SK-N-SH (cell line): ENCODE measurements at regions not wholly inside any gene's neighbourhood (a gene's known extent, or its start where the extent isn't known, plus 50 kb on each side); places are given as distances from the start of the nearest gene placed in this dataset.

Source experiments
- CTCF ChIA-PET: fragments of 300-600, 350-600 bp; formaldehyde crosslinking; extraction: SDS; loops from one replicate; lab custom pipeline; 2021; lab: Yijun Ruan, JAX
- POLR2A ChIA-PET: fragments of 350-600 bp; sonication (Branson Sonifier 250); formaldehyde crosslinking; extraction: SDS; loops from one replicate; lab custom pipeline; 2020; ENCODE audit warnings: antibody characterized with exemption, inconsistent platforms; lab: Yijun Ruan, JAX
- DNase-seq: peaks from one replicate; pipeline ENCODE4 v3.0.0; 2012
- H2AFZ ChIP-seq: fragments of 200-600 bp; sonication (generic); 2 replicates; pipeline ENCODE4 v1.8.1; 2016; ENCODE audit warnings: antibody characterized with exemption, mild to moderate bottlenecking, low read depth
- H3F3A ChIP-seq: fragments of 200-600 bp; sonication (generic); replicated peaks from 2 replicates; pipeline ENCODE3; 2016; ENCODE audit warnings: antibody characterized with exemption, mild to moderate bottlenecking; ENCODE audit not compliant: insufficient read depth
- H3K27ac ChIP-seq, 2 experiments: fragments of 200-500 bp in 1 of 2; fragments of 200-600 bp in 1 of 2; sonication (Bioruptor generic) in 1 of 2; sonication (generic), shearing (Covaris generic) in 1 of 2; 2 replicates each; pipeline versions ENCODE4 v1.5.1 to v1.6.1; 2014 to 2016; ENCODE audit warnings: low read depth in 2 of 2, inconsistent platforms in 1 of 2, low read length in 1 of 2, mild to moderate bottlenecking in 1 of 2, mixed read lengths in 1 of 2
- H3K27me3 ChIP-seq: fragments of 200-600 bp; sonication (generic), shearing (Covaris generic); 2 replicates; pipeline ENCODE4 v1.6.1; 2016; ENCODE audit warnings: mixed run types; ENCODE audit not compliant: insufficient read depth
- H3K36me3 ChIP-seq, 2 experiments: fragments of 200-500 bp in 1 of 2; fragments of 200-600 bp in 1 of 2; sonication (Bioruptor generic) in 1 of 2; sonication (generic) in 1 of 2; replicated peaks in 1 of 2; 2 replicates each; pipeline versions ENCODE3 to v1.5.1; 2014 to 2016; ENCODE audit warnings: low read length in 1 of 2, mild to moderate bottlenecking in 1 of 2; ENCODE audit not compliant: insufficient read depth in 2 of 2, control insufficient read depth in 1 of 2
- H3K4me1 ChIP-seq, 2 experiments: fragments of 200-500 bp in 1 of 2; fragments of 200-600 bp in 1 of 2; sonication (Bioruptor generic) in 1 of 2; sonication (generic), shearing (Covaris generic) in 1 of 2; 2 replicates each; pipeline versions ENCODE4 v1.5.1 to v1.6.1; 2014 to 2016; ENCODE audit warnings: low read depth in 1 of 2, low read length in 1 of 2, mixed run types in 1 of 2; ENCODE audit not compliant: insufficient read depth in 2 of 2, control insufficient read depth in 1 of 2
- H3K4me2 ChIP-seq: fragments of 200-600 bp; sonication (generic), shearing (Covaris generic); 2 replicates; pipeline ENCODE4 v1.6.1; 2017; ENCODE audit warnings: mixed run types
- H3K4me3 ChIP-seq, 2 experiments: fragments of 200-500 bp in 1 of 2; fragments of 200-600 bp in 1 of 2; sonication (Bioruptor generic) in 1 of 2; sonication (generic), shearing (Covaris generic) in 1 of 2; 2 replicates each; pipeline versions ENCODE4 v1.5.1 to v1.8.1; 2014 to 2016; ENCODE audit warnings: low read depth in 2 of 2, inconsistent platforms in 1 of 2, low read length in 1 of 2, mild to moderate bottlenecking in 1 of 2, mixed read lengths in 1 of 2, moderate library complexity in 1 of 2
- H3K79me2 ChIP-seq: fragments of 200-600 bp; sonication (generic); 2 replicates; pipeline ENCODE4 v1.8.1; 2017; ENCODE audit warnings: mild to moderate bottlenecking; ENCODE audit not compliant: insufficient read depth
- H3K9ac ChIP-seq: fragments of 200-600 bp; sonication (generic); 2 replicates; pipeline ENCODE4 v1.6.1; 2017; ENCODE audit warnings: mixed run types
- H3K9me2 ChIP-seq: fragments of 200-600 bp; sonication (generic); 2 replicates; pipeline ENCODE4 v1.6.1; 2017; ENCODE audit warnings: mixed run types
- H3K9me3 ChIP-seq: fragments of 200-600 bp; sonication (generic); 2 replicates; pipeline ENCODE4 v1.6.1; 2017; ENCODE audit warnings: mixed run types, mild to moderate bottlenecking, moderate library complexity
- H4K20me1 ChIP-seq: fragments of 200-600 bp; sonication (generic); 2 replicates; pipeline ENCODE4 v1.6.1; 2017; ENCODE audit warnings: mild to moderate bottlenecking, mixed run types; ENCODE audit not compliant: insufficient read depth
- CTCF ChIP-seq: fragments of 200-600 bp; sonication (generic); IDR thresholded peaks from 2 replicates; pipeline ENCODE4 v1.6.1; 2017; ENCODE audit warnings: antibody characterized with exemption, mild to moderate bottlenecking, moderate library complexity
- ELF1 ChIP-seq: IDR thresholded peaks from 2 replicates; pipeline ENCODE4 v1.4.0; 2012
- EP300 ChIP-seq, 2 experiments: IDR thresholded peaks; 2 replicates each; pipeline versions ENCODE4 v1.4.0 to v1.6.1; 2012; ENCODE audit warnings: borderline replicate concordance in 1 of 2, low read depth in 1 of 2, low read length in 1 of 2
- FOSL2 ChIP-seq: IDR thresholded peaks from 2 replicates; pipeline ENCODE4 v1.4.0; 2012; ENCODE audit warnings: low read depth, mild to moderate bottlenecking, moderate library complexity, borderline replicate concordance
- FOXJ3 ChIP-seq: sonication (generic); formaldehyde crosslinking; IDR thresholded peaks from 2 replicates; pipeline ENCODE4 v1.5.1; 2020; ENCODE audit warnings: mild to moderate bottlenecking, missing genetic modification reagents
- FOXM1 ChIP-seq: IDR thresholded peaks from 2 replicates; pipeline ENCODE4 v1.4.0; 2012; ENCODE audit warnings: low read depth, mild to moderate bottlenecking
- GABPA ChIP-seq: IDR thresholded peaks from 2 replicates; pipeline ENCODE4 v1.4.0; 2012; ENCODE audit warnings: low read depth, mild to moderate bottlenecking
- IRF3 ChIP-seq: fragments of 150-350 bp; IDR thresholded peaks from 2 replicates; pipeline ENCODE4 v1.6.1; 2016; ENCODE audit warnings: mild to moderate bottlenecking, low read depth, low read length
- PBX3 ChIP-seq: IDR thresholded peaks from 2 replicates; pipeline ENCODE4; 2012
- RAD21 ChIP-seq: IDR thresholded peaks from 2 replicates; pipeline ENCODE4 v1.6.1; 2012; ENCODE audit warnings: mild to moderate bottlenecking, low read length
- RCOR1 ChIP-seq: fragments of 150-350 bp; IDR thresholded peaks from 2 replicates; pipeline ENCODE4 v1.6.1; 2017; ENCODE audit warnings: antibody characterized with exemption, low read length
- RFX5 ChIP-seq: IDR thresholded peaks from 2 replicates; pipeline ENCODE4 v1.6.1; 2012; ENCODE audit warnings: mild to moderate bottlenecking, improper control_type of control experiment, low read length
- RXRA ChIP-seq: IDR thresholded peaks from 2 replicates; pipeline ENCODE4 v1.4.0; 2012; ENCODE audit warnings: low read depth, mild to moderate bottlenecking, borderline replicate concordance
- SIN3A ChIP-seq: IDR thresholded peaks from 2 replicates; pipeline ENCODE4 v1.6.1; 2012; ENCODE audit warnings: low read depth, mild to moderate bottlenecking, low read length, moderate library complexity, borderline replicate concordance
- SMC3 ChIP-seq: IDR thresholded peaks from 2 replicates; pipeline ENCODE4 v1.6.1; 2012; ENCODE audit warnings: low read depth, low read length, improper control_type of control experiment
- TAF1 ChIP-seq: IDR thresholded peaks from 2 replicates; pipeline ENCODE4 v1.6.1; 2012; ENCODE audit warnings: low read depth, mild to moderate bottlenecking, low read length, moderate library complexity, borderline replicate concordance
- TCF12 ChIP-seq: IDR thresholded peaks from 2 replicates; pipeline ENCODE4 v1.4.0; 2012
- YY1 ChIP-seq: IDR thresholded peaks from 2 replicates; pipeline ENCODE4 v1.4.0; 2012; ENCODE audit warnings: low read depth, mild to moderate bottlenecking
- ZBTB33 ChIP-seq: IDR thresholded peaks from 2 replicates; pipeline ENCODE4 v1.4.0; 2012; ENCODE audit warnings: low read depth, borderline replicate concordance
- WGBS: methylation state at CpG from one replicate; pipeline ENCODE4 v1.1.6; 2017; ENCODE audit warnings: low lambda C conversion rate; 5-methylcytosine and 5-hydroxymethylcytosine counted together
- TF ChIP-seq, protein P1 (sequence below): fragments of 150-350 bp; IDR thresholded peaks from 2 replicates; pipeline ENCODE4 v1.6.1; 2017; ENCODE audit warnings: antibody characterized with exemption, low read length, low read depth, borderline replicate concordance
- TF ChIP-seq, protein P2 (sequence below): IDR thresholded peaks from 2 replicates; pipeline ENCODE4 v1.4.0; 2012; ENCODE audit warnings: low read depth, borderline replicate concordance

GRCh38 chr11:24082241-24082640 is 414.6 kb upstream of the LUZP2 start:
- Histone ChIP-seq H4K20me1 (no peaks in the 10 kb centered on the region), H3K4me2 (no peak overlapping the region), H3K36me3 (no peaks in the 10 kb centered on the region), H3K4me3 (no peak overlapping the region), H3K9ac (no peak overlapping the region), H3F3A (no peaks in the 10 kb centered on the region), H3K79me2 (no peaks in the 10 kb centered on the region), H3K9me2 (no peaks in the 10 kb centered on the region), H3K27me3 (no peaks in the 10 kb centered on the region), H3K4me1 (peaks cover 0 to 4% of the 10 kb centered on the region in 2 experiments; a peak in 1 of 4 replicates), H3K9me3 (no peaks in the 10 kb centered on the region), H2AFZ (no peak overlapping the region; the same call in 1 of the 2 replicates), H3K27ac (no peak overlapping the region)
- TF ChIP-seq PBX3, result no peak
- ChIA-PET POLR2A (no interaction called here), CTCF (no interaction called here)
- DNase-seq, result no peak
- 56% methylated on average over 1 of the region's 1 CpG for WGBS

DNA sequence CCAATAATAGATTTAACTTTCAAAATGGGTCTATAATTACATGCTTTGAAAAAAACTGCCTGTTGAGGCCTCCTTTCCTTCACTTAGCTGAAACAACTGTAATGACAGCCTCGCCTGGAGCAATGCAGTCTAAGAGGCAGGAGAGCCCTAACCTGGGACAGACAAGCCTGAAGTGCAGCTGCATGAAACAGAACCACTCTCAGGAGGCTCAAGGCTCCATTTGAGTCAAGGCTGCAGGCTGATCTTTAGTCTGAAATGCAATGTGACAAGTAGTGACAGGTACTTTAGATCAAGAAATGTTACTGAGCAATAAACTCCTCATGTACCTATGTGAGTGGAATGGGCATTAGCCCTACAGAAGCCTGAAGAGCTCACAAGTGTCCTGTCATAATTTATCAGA is 414.0 kb upstream of the LUZP2 start:
- TF ChIP-seq RFX5 (no peak), EP300 (IDR thresholded peaks at IDR 0.05; ENCODE audit: borderline replicate concordance in 1 of 2, low read depth in 1 of 2, low read length in 1 of 2) (no peak), ZBTB33 (no peak), IRF3 (no peak), TAF1 (no peak), FOXM1 (no peak), CTCF (no peak), YY1 (no peak), RCOR1 (no peak), ELF1 (no peak), RAD21 (no peak), FOXJ3 (CRISPR knock-in tag) (no peak), TCF12 (no peak), GABPA (no peak), FOSL2 (no peak), SMC3 (no peak), RXRA (no peak), SIN3A (no peak)
- TF ChIP-seq, protein P1, sequence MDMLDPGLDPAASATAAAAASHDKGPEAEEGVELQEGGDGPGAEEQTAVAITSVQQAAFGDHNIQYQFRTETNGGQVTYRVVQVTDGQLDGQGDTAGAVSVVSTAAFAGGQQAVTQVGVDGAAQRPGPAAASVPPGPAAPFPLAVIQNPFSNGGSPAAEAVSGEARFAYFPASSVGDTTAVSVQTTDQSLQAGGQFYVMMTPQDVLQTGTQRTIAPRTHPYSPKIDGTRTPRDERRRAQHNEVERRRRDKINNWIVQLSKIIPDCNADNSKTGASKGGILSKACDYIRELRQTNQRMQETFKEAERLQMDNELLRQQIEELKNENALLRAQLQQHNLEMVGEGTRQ, result no peak
- TF ChIP-seq, protein P2, sequence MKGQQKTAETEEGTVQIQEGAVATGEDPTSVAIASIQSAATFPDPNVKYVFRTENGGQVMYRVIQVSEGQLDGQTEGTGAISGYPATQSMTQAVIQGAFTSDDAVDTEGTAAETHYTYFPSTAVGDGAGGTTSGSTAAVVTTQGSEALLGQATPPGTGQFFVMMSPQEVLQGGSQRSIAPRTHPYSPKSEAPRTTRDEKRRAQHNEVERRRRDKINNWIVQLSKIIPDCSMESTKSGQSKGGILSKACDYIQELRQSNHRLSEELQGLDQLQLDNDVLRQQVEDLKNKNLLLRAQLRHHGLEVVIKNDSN, result no peak
- TF ChIP-seq, all 33 proteins: peak for 0
- H3K9me3 ChIP-seq, result no peaks in the 10 kb centered on the region
- H3K36me3 ChIP-seq, result no peaks in the 10 kb centered on the region
- no peaks in the 10 kb centered on the region for H3K27me3 ChIP-seq
- WGBS, result 56% methylated on average over 1 of the region's 1 CpG
- H3K9me2 ChIP-seq, result no peaks in the 10 kb centered on the region
- no peaks in the 10 kb centered on the region for H3K79me2 ChIP-seq
- POLR2A ChIA-PET, result no interaction called here
- H2AFZ ChIP-seq, result no peak overlapping the region
- no peak overlapping the region for H3K4me2 ChIP-seq
- no peaks in the 10 kb centered on the region for H4K20me1 ChIP-seq
- H3K9ac ChIP-seq, result no peak overlapping the region
- H3F3A ChIP-seq, result no peaks in the 10 kb centered on the region
- H3K4me1 ChIP-seq, result peaks cover 0 to 4% of the 10 kb centered on the region in 2 experiments; a peak in 1 of 4 replicates
- H3K4me3 ChIP-seq, result no peak overlapping the region
- CTCF ChIA-PET, result no interaction called here
- no peak for DNase-seq
- no peak overlapping the region; a peak in 1 of 4 replicates for H3K27ac ChIP-seq
